ENCODE measurements at regions not wholly inside any gene's neighbourhood (a gene's known extent, or its start where the extent isn't known, plus 50 kb on each side); places are given as distances from the start of the nearest gene placed in this dataset.

DNA sequence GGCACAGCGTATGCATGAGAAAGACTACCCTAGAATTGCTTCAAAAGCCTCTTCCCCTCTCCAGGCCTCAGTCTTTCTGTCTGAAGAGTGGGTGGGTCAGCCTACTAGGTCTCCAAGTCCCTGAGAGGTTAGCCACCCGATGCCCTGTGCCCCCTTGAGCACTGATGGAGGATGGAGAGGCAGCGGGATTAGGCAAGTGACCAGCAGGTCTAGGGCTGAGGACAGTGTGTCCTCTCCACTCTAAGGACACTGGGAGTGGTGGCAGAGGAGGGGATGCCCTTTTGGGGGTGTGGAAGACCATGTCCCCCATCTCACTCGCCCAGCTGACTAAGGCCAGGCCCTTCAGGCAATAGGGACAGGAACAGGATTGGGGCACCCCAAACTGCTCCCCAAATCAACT lies 72.2 kb upstream of the WNT11 start:
- Histone ChIP-seq H3K79me2 (ENCODE audit: insufficient read depth, low read length) (no peaks in the 10 kb centered on the region), H3T11ph (ENCODE audit: low read length) (no peak overlapping the region), H3K27me3 (ENCODE audit: insufficient read depth, low read length) (no peaks in the 10 kb centered on the region), H2BK15ac (ENCODE audit: low read depth, low read length) (no peak overlapping the region), H3K23me2 (ENCODE audit: insufficient read length, low read depth, low read length, poor library complexity, severe bottlenecking) (no peaks in the 10 kb centered on the region), H2AK5ac (ENCODE audit: insufficient read length, low read length) (no peak overlapping the region), H2BK12ac (ENCODE audit: insufficient read length, low read depth, low read length) (no peak overlapping the region), H3K4me2 (ENCODE audit: insufficient read depth, insufficient read length, low read length) (no peak overlapping the region), H3K9me3 (ENCODE audit: control insufficient read depth, low read depth, low read length) (peaks cover 7% of the 10 kb centered on the region), H3K23ac (ENCODE audit: insufficient read length, low read depth, low read length) (no peak overlapping the region), H4K20me1 (ENCODE audit: control insufficient read depth, insufficient read depth, insufficient read length) (no peaks in the 10 kb centered on the region), H2BK20ac (ENCODE audit: low read depth, low read length, poor library complexity, severe bottlenecking) (no peak overlapping the region), H4K5ac (ENCODE audit: insufficient read length, low read depth, low read length) (no peak overlapping the region), H4K8ac (replicated peaks; ENCODE audit: insufficient read length, low read depth, low read length) (no peak overlapping the region), H3K4ac (ENCODE audit: low read depth, low read length) (no peak overlapping the region), H3K4me1 (ENCODE audit: insufficient read depth, low read length) (peaks cover 2% of the 10 kb centered on the region; the same call in 1 of the 2 replicates), H2BK5ac (ENCODE audit: insufficient read length, low read length) (no peak overlapping the region), H2BK120ac (ENCODE audit: low read depth, low read length, poor library complexity, severe bottlenecking) (no peak overlapping the region), H3K56ac (ENCODE audit: insufficient read length, low read depth, low read length) (no peak overlapping the region), H2AFZ (ENCODE audit: low read length) (no peak overlapping the region), H3K27ac (ENCODE audit: insufficient read length, low read depth, low read length) (no peak overlapping the region), H3K9ac (ENCODE audit: extremely low read depth, insufficient read length, low read length) (no peak overlapping the region), H3K14ac (ENCODE audit: insufficient read depth, low read length) (no peak overlapping the region), H3K18ac (ENCODE audit: insufficient read length, low read depth, low read length) (no peak overlapping the region), H4K91ac (ENCODE audit: insufficient read length, low read depth, low read length) (no peak overlapping the region), H3K79me1 (ENCODE audit: insufficient read depth, low read depth, low read length, poor library complexity, severe bottlenecking) (no peaks in the 10 kb centered on the region)
- WGBS (ENCODE audit: extremely low coverage, insufficient read length, low lambda C conversion rate): no CpG with 5 or more reads among the region's 4 CpGs
- H3K36me3 Mint-ChIP-seq (ENCODE audit: insufficient read depth in 1 of 3, low read depth in 3 of 3): peaks cover 0 to 6% (median 0%) of the 10 kb centered on the region in 3 experiments; a peak in 3 of 7 replicates
- peaks cover 22 to 32% of the 10 kb centered on the region in 2 experiments for H3K4me1 Mint-ChIP-seq
- TF ChIP-seq, protein P1, sequence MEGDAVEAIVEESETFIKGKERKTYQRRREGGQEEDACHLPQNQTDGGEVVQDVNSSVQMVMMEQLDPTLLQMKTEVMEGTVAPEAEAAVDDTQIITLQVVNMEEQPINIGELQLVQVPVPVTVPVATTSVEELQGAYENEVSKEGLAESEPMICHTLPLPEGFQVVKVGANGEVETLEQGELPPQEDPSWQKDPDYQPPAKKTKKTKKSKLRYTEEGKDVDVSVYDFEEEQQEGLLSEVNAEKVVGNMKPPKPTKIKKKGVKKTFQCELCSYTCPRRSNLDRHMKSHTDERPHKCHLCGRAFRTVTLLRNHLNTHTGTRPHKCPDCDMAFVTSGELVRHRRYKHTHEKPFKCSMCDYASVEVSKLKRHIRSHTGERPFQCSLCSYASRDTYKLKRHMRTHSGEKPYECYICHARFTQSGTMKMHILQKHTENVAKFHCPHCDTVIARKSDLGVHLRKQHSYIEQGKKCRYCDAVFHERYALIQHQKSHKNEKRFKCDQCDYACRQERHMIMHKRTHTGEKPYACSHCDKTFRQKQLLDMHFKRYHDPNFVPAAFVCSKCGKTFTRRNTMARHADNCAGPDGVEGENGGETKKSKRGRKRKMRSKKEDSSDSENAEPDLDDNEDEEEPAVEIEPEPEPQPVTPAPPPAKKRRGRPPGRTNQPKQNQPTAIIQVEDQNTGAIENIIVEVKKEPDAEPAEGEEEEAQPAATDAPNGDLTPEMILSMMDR (conservative IDR thresholded peaks at IDR 0.05): no peak
- H3K4me3 Mint-ChIP-seq: no peak overlapping the region
- H3K27me3 Mint-ChIP-seq (ENCODE audit: low read depth): peaks cover 27% of the 10 kb centered on the region
- peaks cover 3 to 12% of the 10 kb centered on the region in 2 experiments; a peak in 3 of 5 replicates for H3K9me3 Mint-ChIP-seq
- H3K27ac Mint-ChIP-seq: no peak overlapping the region
- DNase-seq: no peak

All from H9 (cell line).